Fibroblast of lung (primary cell): ENCODE measurements at regions not wholly inside any gene's neighbourhood (a gene's known extent, or its start where the extent isn't known, plus 50 kb on each side); places are given as distances from the start of the nearest gene placed in this dataset.
"Not testable (repeated sequence)": the region's sequence is repeated elsewhere in the genome, so short reads cannot be mapped to it uniquely, and the experiment has no call there.

Experiments used
- EZH2 ChIP-seq: IDR thresholded peaks from 2 replicates; pipeline ENCODE4 v1.5.1; 2012; ENCODE audit warnings: low read length, control low read depth, mild to moderate bottlenecking; ENCODE audit errors: missing control alignments
- TF ChIP-seq, protein P1 (sequence below), 2 donors: IDR thresholded peaks in 1 of 2; conservative IDR thresholded peaks in 1 of 2; 1 replicate in 1 of 2; 2 replicates in 1 of 2; pipeline ENCODE4 v1.5.1; 2011 to 2012; ENCODE audit warnings: low read length in 2 of 2, control low read depth in 1 of 2, inconsistent platforms in 1 of 2, low read depth in 1 of 2, mild to moderate bottlenecking in 1 of 2

DNA sequence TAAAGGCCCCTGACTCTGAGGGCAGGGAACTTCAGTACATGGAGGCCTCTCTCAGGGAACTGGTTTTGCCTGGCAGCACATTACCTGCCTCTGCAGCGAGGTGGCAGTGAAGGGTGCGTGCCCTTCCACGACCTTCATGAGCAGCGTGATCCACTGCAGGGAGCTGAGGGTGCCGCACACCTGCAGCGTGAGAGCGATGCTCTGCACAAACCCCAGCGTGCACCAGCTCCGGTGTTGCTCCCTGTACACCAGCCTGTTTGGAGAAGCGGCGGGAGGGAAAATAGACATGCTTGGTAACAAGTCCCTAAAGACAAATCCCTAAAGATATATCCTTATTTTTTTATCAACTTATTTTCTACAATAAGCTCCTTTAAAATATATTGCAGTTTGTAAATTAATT is 101.2 kb downstream of the GOLGA6L6 start:
- TF ChIP-seq, protein P1, sequence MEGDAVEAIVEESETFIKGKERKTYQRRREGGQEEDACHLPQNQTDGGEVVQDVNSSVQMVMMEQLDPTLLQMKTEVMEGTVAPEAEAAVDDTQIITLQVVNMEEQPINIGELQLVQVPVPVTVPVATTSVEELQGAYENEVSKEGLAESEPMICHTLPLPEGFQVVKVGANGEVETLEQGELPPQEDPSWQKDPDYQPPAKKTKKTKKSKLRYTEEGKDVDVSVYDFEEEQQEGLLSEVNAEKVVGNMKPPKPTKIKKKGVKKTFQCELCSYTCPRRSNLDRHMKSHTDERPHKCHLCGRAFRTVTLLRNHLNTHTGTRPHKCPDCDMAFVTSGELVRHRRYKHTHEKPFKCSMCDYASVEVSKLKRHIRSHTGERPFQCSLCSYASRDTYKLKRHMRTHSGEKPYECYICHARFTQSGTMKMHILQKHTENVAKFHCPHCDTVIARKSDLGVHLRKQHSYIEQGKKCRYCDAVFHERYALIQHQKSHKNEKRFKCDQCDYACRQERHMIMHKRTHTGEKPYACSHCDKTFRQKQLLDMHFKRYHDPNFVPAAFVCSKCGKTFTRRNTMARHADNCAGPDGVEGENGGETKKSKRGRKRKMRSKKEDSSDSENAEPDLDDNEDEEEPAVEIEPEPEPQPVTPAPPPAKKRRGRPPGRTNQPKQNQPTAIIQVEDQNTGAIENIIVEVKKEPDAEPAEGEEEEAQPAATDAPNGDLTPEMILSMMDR (conservative IDR thresholded peaks at IDR 0.05 in 1 of 2, IDR thresholded peaks at IDR 0.05 in 1 of 2; ENCODE audit: low read depth in 1 of 2, low read length in 2 of 2): not testable (repeated sequence)
- TF ChIP-seq EZH2: not testable (repeated sequence)
